ENCODE measurements at regions not wholly inside any gene's neighbourhood (a gene's known extent, or its start where the extent isn't known, plus 50 kb on each side); places are given as distances from the start of the nearest gene placed in this dataset.

DNA sequence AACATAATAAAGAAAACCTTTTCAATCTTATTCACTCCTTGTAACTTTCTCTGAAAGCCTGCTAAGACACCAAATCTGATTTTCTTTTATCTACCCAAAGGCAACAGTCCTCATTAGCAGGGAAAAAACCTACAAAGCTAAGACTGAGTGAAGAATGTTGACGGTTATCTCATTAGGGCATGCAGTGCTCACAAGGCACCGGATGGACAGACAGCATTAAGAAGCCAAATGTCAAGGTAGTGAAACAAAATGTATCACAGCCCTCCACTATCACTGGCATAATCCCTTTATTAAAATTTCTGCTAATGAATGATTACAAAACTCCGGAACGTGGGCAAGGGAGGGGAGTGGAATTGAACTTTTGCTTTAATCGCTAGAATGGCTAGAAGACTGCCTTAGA is 442.8 kb downstream of the NEBL start:
- H3K27ac ChIP-seq = no peak overlapping the region
- TF ChIP-seq BHLHE40 (IDR thresholded peaks at IDR 0.05; ENCODE audit: low read depth, low read length) (no peak), CEBPB (IDR thresholded peaks at IDR 0.05) (no peak), NPAS2 (CRISPR knock-in tag; IDR thresholded peaks at IDR 0.05; ENCODE audit: borderline replicate concordance) (no peak), NFE2L2 (conservative IDR thresholded peaks at IDR 0.05; ENCODE audit: low read length) (no peak), RCOR1 (IDR thresholded peaks at IDR 0.05; ENCODE audit: low read depth, low read length) (no peak), GATA3 (IDR thresholded peaks at IDR 0.05; ENCODE audit: borderline replicate concordance) (no peak), HOXA7 (CRISPR knock-in tag; IDR thresholded peaks at IDR 0.05) (no peak), HOXB5 (CRISPR knock-in tag; IDR thresholded peaks at IDR 0.05) (no peak), RFX5 (IDR thresholded peaks at IDR 0.05) (no peak), JUNB (IDR thresholded peaks at IDR 0.05) (no peak), KDM5A (IDR thresholded peaks at IDR 0.05) (no peak), EHMT2 (IDR thresholded peaks at IDR 0.05; ENCODE audit: low read depth) (no peak), FOSL2 (IDR thresholded peaks at IDR 0.05) (no peak), FOSL2 (CRISPR knock-in tag; IDR thresholded peaks at IDR 0.05) (no peak), MYC (IDR thresholded peaks at IDR 0.05; ENCODE audit: borderline replicate concordance, low read length) (no peak)
- TF ChIP-seq, protein P1, sequence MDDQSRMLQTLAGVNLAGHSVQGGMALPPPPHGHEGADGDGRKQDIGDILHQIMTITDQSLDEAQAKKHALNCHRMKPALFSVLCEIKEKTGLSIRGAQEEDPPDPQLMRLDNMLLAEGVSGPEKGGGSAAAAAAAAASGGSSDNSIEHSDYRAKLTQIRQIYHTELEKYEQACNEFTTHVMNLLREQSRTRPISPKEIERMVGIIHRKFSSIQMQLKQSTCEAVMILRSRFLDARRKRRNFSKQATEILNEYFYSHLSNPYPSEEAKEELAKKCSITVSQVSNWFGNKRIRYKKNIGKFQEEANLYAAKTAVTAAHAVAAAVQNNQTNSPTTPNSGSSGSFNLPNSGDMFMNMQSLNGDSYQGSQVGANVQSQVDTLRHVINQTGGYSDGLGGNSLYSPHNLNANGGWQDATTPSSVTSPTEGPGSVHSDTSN (IDR thresholded peaks at IDR 0.05) = no peak
- TF ChIP-seq, protein P2, sequence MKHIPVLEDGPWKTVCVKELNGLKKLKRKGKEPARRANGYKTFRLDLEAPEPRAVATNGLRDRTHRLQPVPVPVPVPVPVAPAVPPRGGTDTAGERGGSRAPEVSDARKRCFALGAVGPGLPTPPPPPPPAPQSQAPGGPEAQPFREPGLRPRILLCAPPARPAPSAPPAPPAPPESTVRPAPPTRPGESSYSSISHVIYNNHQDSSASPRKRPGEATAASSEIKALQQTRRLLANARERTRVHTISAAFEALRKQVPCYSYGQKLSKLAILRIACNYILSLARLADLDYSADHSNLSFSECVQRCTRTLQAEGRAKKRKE (CRISPR knock-in tag; IDR thresholded peaks at IDR 0.05; ENCODE audit: low read depth) = no peak
- TF ChIP-seq, protein P3, sequence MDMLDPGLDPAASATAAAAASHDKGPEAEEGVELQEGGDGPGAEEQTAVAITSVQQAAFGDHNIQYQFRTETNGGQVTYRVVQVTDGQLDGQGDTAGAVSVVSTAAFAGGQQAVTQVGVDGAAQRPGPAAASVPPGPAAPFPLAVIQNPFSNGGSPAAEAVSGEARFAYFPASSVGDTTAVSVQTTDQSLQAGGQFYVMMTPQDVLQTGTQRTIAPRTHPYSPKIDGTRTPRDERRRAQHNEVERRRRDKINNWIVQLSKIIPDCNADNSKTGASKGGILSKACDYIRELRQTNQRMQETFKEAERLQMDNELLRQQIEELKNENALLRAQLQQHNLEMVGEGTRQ (IDR thresholded peaks at IDR 0.05) = no peak
- TF ChIP-seq, protein P4, sequence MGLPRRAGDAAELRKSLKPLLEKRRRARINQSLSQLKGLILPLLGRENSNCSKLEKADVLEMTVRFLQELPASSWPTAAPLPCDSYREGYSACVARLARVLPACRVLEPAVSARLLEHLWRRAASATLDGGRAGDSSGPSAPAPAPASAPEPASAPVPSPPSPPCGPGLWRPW (IDR thresholded peaks at IDR 0.05) = no peak
- WGBS (ENCODE audit: missing lambda C conversion rate) = 6% methylated on average over 5 of the region's 5 CpGs
- H3K4me1 ChIP-seq = no peaks in the 10 kb centered on the region
- FAIRE-seq (no peak), DNase-seq (ENCODE audit: low read depth in 1 of 2, low spot score in 1 of 2) (no peak), ATAC-seq (no peak)
- H3K4me3 ChIP-seq = no peak overlapping the region
- ChIA-PET CTCF (no interaction called here), POLR2A (no interaction called here)
- H3K4me2 ChIP-seq = no peak overlapping the region
- H3K9me3 ChIP-seq = no peaks in the 10 kb centered on the region

DNA sequence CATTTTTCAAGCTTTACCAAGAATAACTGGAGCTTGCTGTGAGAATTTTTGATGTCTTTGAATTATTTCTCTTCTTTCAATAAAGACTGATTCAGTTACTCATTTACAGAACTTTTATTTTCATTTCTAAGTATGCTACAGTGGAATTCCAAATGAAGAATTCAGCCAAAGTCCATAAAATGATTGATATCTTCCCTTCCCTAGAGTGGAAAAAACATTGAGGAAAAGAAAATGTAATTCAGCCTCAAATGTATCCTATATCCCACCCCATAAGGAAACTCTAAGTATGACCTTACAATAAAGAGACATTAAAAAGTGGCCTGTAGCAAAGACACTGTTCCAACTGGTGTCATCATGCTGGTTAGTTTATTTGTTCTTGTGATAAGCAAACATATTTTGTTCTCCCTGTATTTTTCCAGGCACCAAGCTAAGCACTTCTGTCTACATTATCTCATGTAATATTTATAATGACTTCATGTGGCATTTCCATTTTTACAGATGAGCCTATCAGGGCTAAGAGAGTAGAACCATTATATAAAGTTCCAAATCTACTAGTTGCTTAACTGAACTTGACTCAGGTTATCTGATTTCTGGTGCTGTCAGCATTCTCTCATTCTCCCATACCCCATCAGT is 450.4 kb downstream of the NEBL start:
- DNase-seq (ENCODE audit: low read depth in 1 of 2, low spot score in 1 of 2) = no peak
- POLR2A ChIA-PET = no interaction called here
- TF ChIP-seq, protein P5, sequence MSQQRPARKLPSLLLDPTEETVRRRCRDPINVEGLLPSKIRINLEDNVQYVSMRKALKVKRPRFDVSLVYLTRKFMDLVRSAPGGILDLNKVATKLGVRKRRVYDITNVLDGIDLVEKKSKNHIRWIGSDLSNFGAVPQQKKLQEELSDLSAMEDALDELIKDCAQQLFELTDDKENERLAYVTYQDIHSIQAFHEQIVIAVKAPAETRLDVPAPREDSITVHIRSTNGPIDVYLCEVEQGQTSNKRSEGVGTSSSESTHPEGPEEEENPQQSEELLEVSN (IDR thresholded peaks at IDR 0.05; ENCODE audit: borderline replicate concordance, low read depth) = no peak
- no peak for TF ChIP-seq RAD21 (conservative IDR thresholded peaks at IDR 0.05 in 1 of 2, IDR thresholded peaks at IDR 0.05 in 1 of 2)
- no peak for TF ChIP-seq FOSL2 (IDR thresholded peaks at IDR 0.05)
- no peak for TF ChIP-seq FOSL2 (CRISPR knock-in tag; IDR thresholded peaks at IDR 0.05)
- TF ChIP-seq BHLHE40 (IDR thresholded peaks at IDR 0.05; ENCODE audit: low read depth, low read length) = no peak
- TF ChIP-seq ZFP36 (IDR thresholded peaks at IDR 0.05; ENCODE audit: borderline replicate concordance, partially characterized antibody) = no peak
- TF ChIP-seq CEBPB (IDR thresholded peaks at IDR 0.05) = no peak
- TF ChIP-seq JUNB (IDR thresholded peaks at IDR 0.05) = no peak
- TF ChIP-seq FOSB (CRISPR knock-in tag; IDR thresholded peaks at IDR 0.05) = no peak
- TF ChIP-seq, protein P1 (IDR thresholded peaks at IDR 0.05) = no peak
- TF ChIP-seq RARB (CRISPR knock-in tag; IDR thresholded peaks at IDR 0.05) = no peak
- TF ChIP-seq NFE2L2 (conservative IDR thresholded peaks at IDR 0.05; ENCODE audit: low read length) = no peak
- no peak for TF ChIP-seq HOXB13 (CRISPR knock-in tag; IDR thresholded peaks at IDR 0.05; ENCODE audit: low read depth)
- TF ChIP-seq ZC3H11A (IDR thresholded peaks at IDR 0.05) = no peak
- no peak for TF ChIP-seq CHD4 (IDR thresholded peaks at IDR 0.05; ENCODE audit: borderline replicate concordance)
- no peak for TF ChIP-seq CBX2 (IDR thresholded peaks at IDR 0.05; ENCODE audit: borderline replicate concordance, low read depth)
- TF ChIP-seq, protein P3 (IDR thresholded peaks at IDR 0.05) = no peak
- TF ChIP-seq, protein P4 (IDR thresholded peaks at IDR 0.05) = no peak
- no peak for TF ChIP-seq EP300 (IDR thresholded peaks at IDR 0.05)
- TF ChIP-seq TP53 (CRISPR knock-in tag; IDR thresholded peaks at IDR 0.05) = no peak
- no peak overlapping the region for H3K4me3 ChIP-seq
- no peaks in the 10 kb centered on the region for H3K4me1 ChIP-seq
- no peak overlapping the region for H3K4me2 ChIP-seq
- no peaks in the 10 kb centered on the region for H3K9me3 ChIP-seq
- no peak for FAIRE-seq
- H3K27ac ChIP-seq = no peak overlapping the region
- CTCF ChIA-PET = no interaction called here
- ATAC-seq = no peak

Data from A549 (cell line).